WTC11 (cell line): ENCODE measurements at regions not wholly inside any gene's neighbourhood (a gene's known extent, or its start where the extent isn't known, plus 50 kb on each side); places are given as distances from the start of the nearest gene placed in this dataset.

Source experiments
- ATAC-seq: fragments of 200-7000 bp; cut with Tn5 transposase; 2 replicates; pipeline ENCODE4 v1.10.0; 2021; ENCODE audit warnings: mild to moderate bottlenecking, moderate library complexity
- CTCF ChIA-PET: fragments of 300-600 bp; sonication (Branson Sonifier 250); formaldehyde crosslinking; loops from one replicate; lab custom pipeline; 2021; ENCODE audit warnings: antibody characterized with exemption; lab: Charles Lee
- POLR2A ChIA-PET: fragments of 350-600 bp; sonication (Branson Sonifier 250); formaldehyde crosslinking; loops from one replicate; lab custom pipeline; 2021; ENCODE audit warnings: antibody characterized with exemption; lab: Charles Lee
- DNase-seq: peaks from one replicate; pipeline ENCODE4 v3.0.0; 2021; ENCODE audit warnings: low spot score
- H3K27ac Mint-ChIP-seq: 2 replicates; pipeline ENCODE4 v1.8.0; 2021; ENCODE audit warnings: mixed read lengths
- H3K27me3 Mint-ChIP-seq: 2 replicates; pipeline ENCODE4 v1.8.0; 2021; ENCODE audit warnings: low read depth, mild to moderate bottlenecking, moderate library complexity, mixed read lengths
- H3K36me3 Mint-ChIP-seq: 2 replicates; pipeline ENCODE4 v1.8.0; 2021; ENCODE audit warnings: mixed read lengths
- H3K4me1 Mint-ChIP-seq: 2 replicates; pipeline ENCODE4 v1.8.0; 2022; ENCODE audit warnings: mixed read lengths
- H3K4me3 Mint-ChIP-seq: 2 replicates; pipeline ENCODE4 v1.8.0; 2021; ENCODE audit warnings: mild to moderate bottlenecking, moderate library complexity, mixed read lengths
- H3K9me3 Mint-ChIP-seq: 2 replicates; pipeline ENCODE4 v1.8.0; 2021; ENCODE audit warnings: mixed read lengths
- CBFB ChIP-seq: sonication (generic); formaldehyde crosslinking; IDR thresholded peaks from 2 replicates; pipeline ENCODE4 v1.8.1; 2022; ENCODE audit warnings: mild to moderate bottlenecking, low read depth, missing genetic modification reagents
- IRF2 ChIP-seq: sonication (generic); formaldehyde crosslinking; IDR thresholded peaks from 2 replicates; pipeline ENCODE4 v1.8.0; 2022; ENCODE audit warnings: low read depth, missing genetic modification reagents, borderline replicate concordance
- PRRX2 ChIP-seq: fragments of 250-450 bp; sonication (Bioruptor Pico); IDR thresholded peaks from 2 replicates; pipeline ENCODE4 v1.8.0; 2021; ENCODE audit warnings: mild to moderate bottlenecking
- TEAD4 ChIP-seq: sonication (generic); formaldehyde crosslinking; IDR thresholded peaks from 2 replicates; pipeline ENCODE4 v1.8.0; 2022; ENCODE audit warnings: mild to moderate bottlenecking, missing genetic modification reagents
- ZNF121 ChIP-seq: sonication (generic); formaldehyde crosslinking; IDR thresholded peaks from 2 replicates; pipeline ENCODE4 v1.8.0; 2023; ENCODE audit warnings: missing genetic modification reagents
- ZNF219 ChIP-seq: sonication (generic); formaldehyde crosslinking; IDR thresholded peaks from 2 replicates; pipeline ENCODE4 v1.8.0; 2023; ENCODE audit warnings: missing genetic modification reagents, mild to moderate bottlenecking, borderline replicate concordance
- ZNF232 ChIP-seq: sonication (generic); formaldehyde crosslinking; IDR thresholded peaks from 2 replicates; pipeline ENCODE4 v1.8.0; 2022; ENCODE audit warnings: mild to moderate bottlenecking, missing genetic modification reagents
- ZNF317 ChIP-seq: sonication (generic); formaldehyde crosslinking; IDR thresholded peaks from 2 replicates; pipeline ENCODE4 v1.8.1; 2023; ENCODE audit warnings: low read depth, mild to moderate bottlenecking, moderate library complexity, missing genetic modification reagents, borderline replicate concordance
- TF ChIP-seq, protein P1 (sequence below): sonication (generic); formaldehyde crosslinking; IDR thresholded peaks from 2 replicates; pipeline ENCODE4 v1.8.1; 2022; ENCODE audit warnings: mild to moderate bottlenecking, missing genetic modification reagents, moderate library complexity, borderline replicate concordance
- TF ChIP-seq, protein P2 (sequence below): sonication (generic); formaldehyde crosslinking; IDR thresholded peaks from 2 replicates; pipeline ENCODE4 v1.8.1; 2022; ENCODE audit warnings: mild to moderate bottlenecking, moderate library complexity, missing genetic modification reagents
- TF ChIP-seq, protein P3 (sequence below): fragments of 250-450 bp; sonication (Bioruptor Pico); IDR thresholded peaks from 2 replicates; pipeline ENCODE4 v1.9.0; 2021; ENCODE audit warnings: mild to moderate bottlenecking
- TF ChIP-seq, protein P4 (sequence below): fragments of 200-600 bp; IDR thresholded peaks from 2 replicates; pipeline ENCODE4 v1.8.0; 2022; ENCODE audit warnings: antibody characterized with exemption
- TF ChIP-seq, protein P5 (sequence below): sonication (generic); formaldehyde crosslinking; conservative IDR thresholded peaks from 2 replicates; pipeline ENCODE4 v1.8.1; 2023; ENCODE audit warnings: mild to moderate bottlenecking, low read depth, missing genetic modification reagents, moderate library complexity
- TF ChIP-seq, protein P6 (sequence below): sonication (generic); formaldehyde crosslinking; IDR thresholded peaks from 2 replicates; pipeline ENCODE4 v1.8.0; 2022; ENCODE audit warnings: mild to moderate bottlenecking, missing genetic modification reagents
- TF ChIP-seq, protein P7 (sequence below): sonication (generic); formaldehyde crosslinking; IDR thresholded peaks from 2 replicates; pipeline ENCODE4 v1.8.0; 2022; ENCODE audit warnings: mild to moderate bottlenecking, missing genetic modification reagents
- TF ChIP-seq, protein P8 (sequence below): sonication (generic); formaldehyde crosslinking; IDR thresholded peaks from 2 replicates; pipeline ENCODE4 v1.8.1; 2023; ENCODE audit warnings: mild to moderate bottlenecking, missing genetic modification reagents
- TF ChIP-seq, protein P9 (sequence below): sonication (generic); formaldehyde crosslinking; IDR thresholded peaks from 2 replicates; pipeline ENCODE4 v1.8.1; 2022; ENCODE audit warnings: missing genetic modification reagents, borderline replicate concordance

DNA sequence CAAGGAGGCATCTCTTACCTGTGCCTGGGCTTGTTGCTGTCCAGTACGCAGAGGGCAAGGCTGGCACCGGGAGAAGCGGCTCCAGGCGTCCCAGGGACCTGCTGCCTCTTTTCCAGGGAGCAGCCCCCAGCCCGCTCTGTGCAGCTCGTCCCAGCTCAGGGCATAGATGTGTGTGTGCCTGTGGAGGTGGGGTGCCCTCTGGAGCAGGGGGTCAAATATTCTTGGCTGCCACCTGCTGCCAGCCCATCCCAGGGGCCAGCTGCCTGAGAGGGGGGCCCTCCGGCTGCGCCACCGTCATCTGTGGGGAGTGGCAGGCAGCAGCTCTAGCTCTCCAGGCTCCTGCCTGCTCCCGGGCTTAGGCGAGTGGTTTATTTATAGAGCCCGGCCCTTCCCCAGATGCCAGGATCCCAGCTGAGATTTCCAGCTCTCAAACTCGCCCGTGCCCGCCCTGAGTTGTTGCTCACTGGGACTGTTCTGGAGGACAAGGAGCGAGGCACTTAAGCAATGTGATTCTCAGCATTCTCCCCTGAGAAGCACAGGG, 87.5 kb downstream of the RTL6 start:
- Mint-ChIP-seq H3K27ac (no peak overlapping the region), H3K9me3 (no peaks in the 10 kb centered on the region), H3K27me3 (no peaks in the 10 kb centered on the region), H3K4me3 (no peak overlapping the region), H3K4me1 (peaks cover 17% of the 10 kb centered on the region), H3K36me3 (no peaks in the 10 kb centered on the region)
- ATAC-seq, result no peak
- TF ChIP-seq, protein P1, sequence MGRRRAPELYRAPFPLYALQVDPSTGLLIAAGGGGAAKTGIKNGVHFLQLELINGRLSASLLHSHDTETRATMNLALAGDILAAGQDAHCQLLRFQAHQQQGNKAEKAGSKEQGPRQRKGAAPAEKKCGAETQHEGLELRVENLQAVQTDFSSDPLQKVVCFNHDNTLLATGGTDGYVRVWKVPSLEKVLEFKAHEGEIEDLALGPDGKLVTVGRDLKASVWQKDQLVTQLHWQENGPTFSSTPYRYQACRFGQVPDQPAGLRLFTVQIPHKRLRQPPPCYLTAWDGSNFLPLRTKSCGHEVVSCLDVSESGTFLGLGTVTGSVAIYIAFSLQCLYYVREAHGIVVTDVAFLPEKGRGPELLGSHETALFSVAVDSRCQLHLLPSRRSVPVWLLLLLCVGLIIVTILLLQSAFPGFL (CRISPR knock-in tag), result no peak
- TF ChIP-seq, protein P2, sequence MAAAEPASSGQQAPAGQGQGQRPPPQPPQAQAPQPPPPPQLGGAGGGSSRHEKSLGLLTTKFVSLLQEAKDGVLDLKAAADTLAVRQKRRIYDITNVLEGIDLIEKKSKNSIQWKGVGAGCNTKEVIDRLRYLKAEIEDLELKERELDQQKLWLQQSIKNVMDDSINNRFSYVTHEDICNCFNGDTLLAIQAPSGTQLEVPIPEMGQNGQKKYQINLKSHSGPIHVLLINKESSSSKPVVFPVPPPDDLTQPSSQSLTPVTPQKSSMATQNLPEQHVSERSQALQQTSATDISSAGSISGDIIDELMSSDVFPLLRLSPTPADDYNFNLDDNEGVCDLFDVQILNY (CRISPR knock-in tag), result no peak
- TF ChIP-seq, protein P3, sequence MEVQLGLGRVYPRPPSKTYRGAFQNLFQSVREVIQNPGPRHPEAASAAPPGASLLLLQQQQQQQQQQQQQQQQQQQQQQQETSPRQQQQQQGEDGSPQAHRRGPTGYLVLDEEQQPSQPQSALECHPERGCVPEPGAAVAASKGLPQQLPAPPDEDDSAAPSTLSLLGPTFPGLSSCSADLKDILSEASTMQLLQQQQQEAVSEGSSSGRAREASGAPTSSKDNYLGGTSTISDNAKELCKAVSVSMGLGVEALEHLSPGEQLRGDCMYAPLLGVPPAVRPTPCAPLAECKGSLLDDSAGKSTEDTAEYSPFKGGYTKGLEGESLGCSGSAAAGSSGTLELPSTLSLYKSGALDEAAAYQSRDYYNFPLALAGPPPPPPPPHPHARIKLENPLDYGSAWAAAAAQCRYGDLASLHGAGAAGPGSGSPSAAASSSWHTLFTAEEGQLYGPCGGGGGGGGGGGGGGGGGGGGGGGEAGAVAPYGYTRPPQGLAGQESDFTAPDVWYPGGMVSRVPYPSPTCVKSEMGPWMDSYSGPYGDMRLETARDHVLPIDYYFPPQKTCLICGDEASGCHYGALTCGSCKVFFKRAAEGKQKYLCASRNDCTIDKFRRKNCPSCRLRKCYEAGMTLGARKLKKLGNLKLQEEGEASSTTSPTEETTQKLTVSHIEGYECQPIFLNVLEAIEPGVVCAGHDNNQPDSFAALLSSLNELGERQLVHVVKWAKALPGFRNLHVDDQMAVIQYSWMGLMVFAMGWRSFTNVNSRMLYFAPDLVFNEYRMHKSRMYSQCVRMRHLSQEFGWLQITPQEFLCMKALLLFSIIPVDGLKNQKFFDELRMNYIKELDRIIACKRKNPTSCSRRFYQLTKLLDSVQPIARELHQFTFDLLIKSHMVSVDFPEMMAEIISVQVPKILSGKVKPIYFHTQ (CRISPR knock-in tag), result no peak
- TF ChIP-seq ZNF121 (CRISPR knock-in tag) (no peak), PRRX2 (no peak)
- TF ChIP-seq, protein P4, sequence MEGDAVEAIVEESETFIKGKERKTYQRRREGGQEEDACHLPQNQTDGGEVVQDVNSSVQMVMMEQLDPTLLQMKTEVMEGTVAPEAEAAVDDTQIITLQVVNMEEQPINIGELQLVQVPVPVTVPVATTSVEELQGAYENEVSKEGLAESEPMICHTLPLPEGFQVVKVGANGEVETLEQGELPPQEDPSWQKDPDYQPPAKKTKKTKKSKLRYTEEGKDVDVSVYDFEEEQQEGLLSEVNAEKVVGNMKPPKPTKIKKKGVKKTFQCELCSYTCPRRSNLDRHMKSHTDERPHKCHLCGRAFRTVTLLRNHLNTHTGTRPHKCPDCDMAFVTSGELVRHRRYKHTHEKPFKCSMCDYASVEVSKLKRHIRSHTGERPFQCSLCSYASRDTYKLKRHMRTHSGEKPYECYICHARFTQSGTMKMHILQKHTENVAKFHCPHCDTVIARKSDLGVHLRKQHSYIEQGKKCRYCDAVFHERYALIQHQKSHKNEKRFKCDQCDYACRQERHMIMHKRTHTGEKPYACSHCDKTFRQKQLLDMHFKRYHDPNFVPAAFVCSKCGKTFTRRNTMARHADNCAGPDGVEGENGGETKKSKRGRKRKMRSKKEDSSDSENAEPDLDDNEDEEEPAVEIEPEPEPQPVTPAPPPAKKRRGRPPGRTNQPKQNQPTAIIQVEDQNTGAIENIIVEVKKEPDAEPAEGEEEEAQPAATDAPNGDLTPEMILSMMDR, result no peak
- TF ChIP-seq, protein P5, sequence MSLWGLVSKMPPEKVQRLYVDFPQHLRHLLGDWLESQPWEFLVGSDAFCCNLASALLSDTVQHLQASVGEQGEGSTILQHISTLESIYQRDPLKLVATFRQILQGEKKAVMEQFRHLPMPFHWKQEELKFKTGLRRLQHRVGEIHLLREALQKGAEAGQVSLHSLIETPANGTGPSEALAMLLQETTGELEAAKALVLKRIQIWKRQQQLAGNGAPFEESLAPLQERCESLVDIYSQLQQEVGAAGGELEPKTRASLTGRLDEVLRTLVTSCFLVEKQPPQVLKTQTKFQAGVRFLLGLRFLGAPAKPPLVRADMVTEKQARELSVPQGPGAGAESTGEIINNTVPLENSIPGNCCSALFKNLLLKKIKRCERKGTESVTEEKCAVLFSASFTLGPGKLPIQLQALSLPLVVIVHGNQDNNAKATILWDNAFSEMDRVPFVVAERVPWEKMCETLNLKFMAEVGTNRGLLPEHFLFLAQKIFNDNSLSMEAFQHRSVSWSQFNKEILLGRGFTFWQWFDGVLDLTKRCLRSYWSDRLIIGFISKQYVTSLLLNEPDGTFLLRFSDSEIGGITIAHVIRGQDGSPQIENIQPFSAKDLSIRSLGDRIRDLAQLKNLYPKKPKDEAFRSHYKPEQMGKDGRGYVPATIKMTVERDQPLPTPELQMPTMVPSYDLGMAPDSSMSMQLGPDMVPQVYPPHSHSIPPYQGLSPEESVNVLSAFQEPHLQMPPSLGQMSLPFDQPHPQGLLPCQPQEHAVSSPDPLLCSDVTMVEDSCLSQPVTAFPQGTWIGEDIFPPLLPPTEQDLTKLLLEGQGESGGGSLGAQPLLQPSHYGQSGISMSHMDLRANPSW (CRISPR knock-in tag), result no peak
- POLR2A ChIA-PET, result no interaction called here
- no peak for DNase-seq
- CTCF ChIA-PET, result interaction anchor here (0.9 kb wide), 1 partner anchor 42 kb away, joined by 3 read pairs; no protein-coding TSS in a partner anchor

DNA sequence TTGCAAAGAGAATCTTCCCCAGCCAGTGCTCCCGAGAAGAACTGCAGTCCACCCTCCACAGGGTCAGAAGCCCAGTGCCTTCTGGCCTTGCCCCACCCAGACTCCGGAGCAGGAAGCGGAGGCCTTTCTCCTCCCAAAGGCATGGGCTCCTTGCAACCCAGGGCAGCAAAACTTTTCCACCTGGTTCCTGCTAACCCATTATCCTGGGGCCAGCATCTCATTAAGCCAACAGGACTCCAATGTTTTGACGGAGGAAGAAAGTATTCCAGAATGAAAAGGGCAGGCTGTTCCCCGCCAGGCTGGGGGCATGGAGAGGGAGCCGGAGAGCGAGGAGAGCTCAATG, 88.1 kb downstream of the RTL6 start:
- Mint-ChIP-seq H3K36me3 (no peaks in the 10 kb centered on the region), H3K4me3 (no peak overlapping the region), H3K4me1 (peaks cover 17% of the 10 kb centered on the region), H3K27ac (no peak overlapping the region), H3K27me3 (no peaks in the 10 kb centered on the region), H3K9me3 (no peaks in the 10 kb centered on the region)
- POLR2A ChIA-PET, result no interaction called here
- CTCF ChIA-PET, result no interaction called here
- DNase-seq (no peak), ATAC-seq (no peak)
- TF ChIP-seq IRF2 (CRISPR knock-in tag) (no peak), ZNF317 (CRISPR knock-in tag) (no peak), CBFB (CRISPR knock-in tag) (no peak), ZNF232 (CRISPR knock-in tag) (no peak), TEAD4 (CRISPR knock-in tag) (no peak), ZNF219 (CRISPR knock-in tag) (no peak)
- TF ChIP-seq, protein P6, sequence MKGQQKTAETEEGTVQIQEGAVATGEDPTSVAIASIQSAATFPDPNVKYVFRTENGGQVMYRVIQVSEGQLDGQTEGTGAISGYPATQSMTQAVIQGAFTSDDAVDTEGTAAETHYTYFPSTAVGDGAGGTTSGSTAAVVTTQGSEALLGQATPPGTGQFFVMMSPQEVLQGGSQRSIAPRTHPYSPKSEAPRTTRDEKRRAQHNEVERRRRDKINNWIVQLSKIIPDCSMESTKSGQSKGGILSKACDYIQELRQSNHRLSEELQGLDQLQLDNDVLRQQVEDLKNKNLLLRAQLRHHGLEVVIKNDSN, result no peak
- TF ChIP-seq, protein P7, sequence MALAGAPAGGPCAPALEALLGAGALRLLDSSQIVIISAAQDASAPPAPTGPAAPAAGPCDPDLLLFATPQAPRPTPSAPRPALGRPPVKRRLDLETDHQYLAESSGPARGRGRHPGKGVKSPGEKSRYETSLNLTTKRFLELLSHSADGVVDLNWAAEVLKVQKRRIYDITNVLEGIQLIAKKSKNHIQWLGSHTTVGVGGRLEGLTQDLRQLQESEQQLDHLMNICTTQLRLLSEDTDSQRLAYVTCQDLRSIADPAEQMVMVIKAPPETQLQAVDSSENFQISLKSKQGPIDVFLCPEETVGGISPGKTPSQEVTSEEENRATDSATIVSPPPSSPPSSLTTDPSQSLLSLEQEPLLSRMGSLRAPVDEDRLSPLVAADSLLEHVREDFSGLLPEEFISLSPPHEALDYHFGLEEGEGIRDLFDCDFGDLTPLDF (CRISPR knock-in tag), result no peak
- TF ChIP-seq, protein P8, sequence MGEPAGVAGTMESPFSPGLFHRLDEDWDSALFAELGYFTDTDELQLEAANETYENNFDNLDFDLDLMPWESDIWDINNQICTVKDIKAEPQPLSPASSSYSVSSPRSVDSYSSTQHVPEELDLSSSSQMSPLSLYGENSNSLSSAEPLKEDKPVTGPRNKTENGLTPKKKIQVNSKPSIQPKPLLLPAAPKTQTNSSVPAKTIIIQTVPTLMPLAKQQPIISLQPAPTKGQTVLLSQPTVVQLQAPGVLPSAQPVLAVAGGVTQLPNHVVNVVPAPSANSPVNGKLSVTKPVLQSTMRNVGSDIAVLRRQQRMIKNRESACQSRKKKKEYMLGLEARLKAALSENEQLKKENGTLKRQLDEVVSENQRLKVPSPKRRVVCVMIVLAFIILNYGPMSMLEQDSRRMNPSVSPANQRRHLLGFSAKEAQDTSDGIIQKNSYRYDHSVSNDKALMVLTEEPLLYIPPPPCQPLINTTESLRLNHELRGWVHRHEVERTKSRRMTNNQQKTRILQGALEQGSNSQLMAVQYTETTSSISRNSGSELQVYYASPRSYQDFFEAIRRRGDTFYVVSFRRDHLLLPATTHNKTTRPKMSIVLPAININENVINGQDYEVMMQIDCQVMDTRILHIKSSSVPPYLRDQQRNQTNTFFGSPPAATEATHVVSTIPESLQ (CRISPR knock-in tag), result no peak
- TF ChIP-seq, protein P9, sequence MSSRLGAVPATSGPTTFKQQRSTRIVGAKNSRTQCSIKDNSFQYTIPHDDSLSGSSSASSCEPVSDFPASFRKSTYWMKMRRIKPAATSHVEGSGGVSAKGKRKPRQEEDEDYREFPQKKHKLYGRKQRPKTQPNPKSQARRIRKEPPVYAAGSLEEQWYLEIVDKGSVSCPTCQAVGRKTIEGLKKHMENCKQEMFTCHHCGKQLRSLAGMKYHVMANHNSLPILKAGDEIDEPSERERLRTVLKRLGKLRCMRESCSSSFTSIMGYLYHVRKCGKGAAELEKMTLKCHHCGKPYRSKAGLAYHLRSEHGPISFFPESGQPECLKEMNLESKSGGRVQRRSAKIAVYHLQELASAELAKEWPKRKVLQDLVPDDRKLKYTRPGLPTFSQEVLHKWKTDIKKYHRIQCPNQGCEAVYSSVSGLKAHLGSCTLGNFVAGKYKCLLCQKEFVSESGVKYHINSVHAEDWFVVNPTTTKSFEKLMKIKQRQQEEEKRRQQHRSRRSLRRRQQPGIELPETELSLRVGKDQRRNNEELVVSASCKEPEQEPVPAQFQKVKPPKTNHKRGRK (CRISPR knock-in tag), result no peak
